HL-60 (cell line): ENCODE measurements at regions not wholly inside any gene's neighbourhood (a gene's known extent, or its start where the extent isn't known, plus 50 kb on each side); places are given as distances from the start of the nearest gene placed in this dataset.

ENCODE experiments used
- CTCF ChIP-seq: IDR thresholded peaks from one replicate; pipeline ENCODE4 v1.5.1; 2011; ENCODE audit warnings: low read length, control low read depth, inconsistent platforms; ENCODE audit not compliant: insufficient read depth
- GABPA ChIP-seq: IDR thresholded peaks from 2 replicates; pipeline ENCODE4 v1.6.1; 2012; ENCODE audit warnings: low read depth
- POLR2AphosphoS5 ChIP-seq: IDR thresholded peaks from 2 replicates; pipeline ENCODE4 v1.6.1; 2012; ENCODE audit warnings: low read depth
- REST ChIP-seq: IDR thresholded peaks from 2 replicates; pipeline ENCODE4 v1.6.1; 2012; ENCODE audit warnings: low read depth; ENCODE audit not compliant: insufficient replicate concordance
- SPI1 ChIP-seq: IDR thresholded peaks from 2 replicates; pipeline ENCODE4 v1.6.1; 2012; ENCODE audit warnings: low read depth, mild to moderate bottlenecking, borderline replicate concordance

GRCh38 chr7:131249483-131249882, 78.2 kb upstream of the MKLN1 start:
- no peak for TF ChIP-seq GABPA
- no peak for TF ChIP-seq CTCF
- no peak for TF ChIP-seq REST
- TF ChIP-seq POLR2AphosphoS5, result no peak
- TF ChIP-seq SPI1, result no peak
